Esophagus muscularis mucosa (tissue), 4 donors: ENCODE measurements at regions not wholly inside any gene's neighbourhood (a gene's known extent, or its start where the extent isn't known, plus 50 kb on each side); places are given as distances from the start of the nearest gene placed in this dataset.

ENCODE experiments used
- DNase-seq: peaks from one replicate; pipeline ENCODE4 v3.0.0-alpha.2; 2017; ENCODE audit errors: extremely low spot score
- H3K27ac ChIP-seq, 4 donors: fragments of 200-600 bp; sonication (generic); replicated peaks in 1 of 4; 1 replicate in 3 of 4; 2 replicates in 1 of 4; pipeline ENCODE4 v1.5.1; 2016 to 2019; ENCODE audit warnings: mild to moderate bottlenecking in 1 of 4
- H3K27me3 ChIP-seq, 4 donors: fragments of 200-600 bp; sonication (generic); one replicate each; pipeline versions ENCODE4 v1.5.1 to v1.6.0; 2016 to 2019
- H3K36me3 ChIP-seq, 4 donors: fragments of 200-600 bp; sonication (generic); one replicate each; pipeline ENCODE4 v1.5.1; 2016 to 2019
- H3K4me1 ChIP-seq, 4 donors: fragments of 200-600 bp; sonication (generic); one replicate each; pipeline ENCODE4 v1.5.1; 2016 to 2019
- H3K4me3 ChIP-seq, 4 donors: fragments of 200-600 bp; sonication (generic); 1 replicate in 2 of 4; 2 replicates in 2 of 4; pipeline ENCODE4 v1.5.1; 2016 to 2019; ENCODE audit warnings: mild to moderate bottlenecking in 4 of 4, moderate library complexity in 1 of 4
- H3K9me3 ChIP-seq, 4 donors: fragments of 200-600 bp; sonication (generic); 1 replicate in 3 of 4; 2 replicates in 1 of 4; pipeline ENCODE4 v1.5.1; 2016 to 2019
- EP300 ChIP-seq: sonication (generic); formaldehyde crosslinking; IDR thresholded peaks from one replicate; pipeline ENCODE4 v1.6.1; 2017; ENCODE audit warnings: antibody characterized with exemption
- POLR2A ChIP-seq: fragments of 450-650 bp; IDR thresholded peaks from one replicate; pipeline ENCODE4 v1.6.1; 2017; ENCODE audit warnings: antibody characterized with exemption, moderate library complexity, mild to moderate bottlenecking, low read depth
- POLR2AphosphoS5 ChIP-seq, 2 donors: sonication (generic); formaldehyde crosslinking; IDR thresholded peaks; one replicate each; pipeline ENCODE4 v1.6.1; 2017; ENCODE audit warnings: antibody characterized with exemption in 2 of 2
- WGBS: methylation state at CpG from one replicate; pipeline ENCODE4 v1.1.5; 2018; 5-methylcytosine and 5-hydroxymethylcytosine counted together
- intact Hi-C: fragments of 100-400 bp; cut with DNase I; formaldehyde crosslinking; loops from one replicate; pipeline ENCODE4 v1.15.1; 2023
- TF ChIP-seq, protein P1 (sequence below), 3 experiments: fragments of 200-600 bp in 2 of 3; fragments of 450-650 bp in 1 of 3; sonication (generic) in 2 of 3; IDR thresholded peaks; one replicate each; pipeline ENCODE4 v1.5.1; 2017 to 2019; ENCODE audit warnings: antibody characterized with exemption in 3 of 3, mild to moderate bottlenecking in 2 of 3, moderate library complexity in 1 of 3

DNA sequence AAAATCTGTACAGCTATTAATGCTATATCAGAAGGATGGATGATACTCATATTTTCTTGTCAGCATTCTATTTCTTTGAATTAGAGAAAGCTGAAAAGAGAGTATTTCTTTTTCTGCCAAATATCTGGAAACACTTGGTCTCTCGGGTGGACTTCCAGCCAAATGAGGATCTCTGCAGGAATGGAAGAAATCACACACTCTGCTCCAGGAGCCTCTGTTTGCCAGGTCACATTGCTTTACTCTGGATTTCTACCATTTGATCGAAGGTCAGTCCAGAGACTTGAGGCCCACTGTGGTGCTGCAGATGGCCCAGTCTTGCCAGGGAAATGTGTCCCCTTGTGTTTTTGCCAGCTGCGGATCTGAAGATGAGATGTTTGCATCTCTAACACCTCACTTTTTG is 154.1 kb downstream of the PCSK1 start:
- 77% methylated on average over 3 of the region's 3 CpGs for WGBS

GRCh38 chr5:96275051-96275450 is 158.0 kb downstream of the PCSK1 start:
- Histone ChIP-seq H3K36me3 (no peaks in the 10 kb centered on the region), H3K4me3 (no peak overlapping the region), H3K4me1 (no peaks in the 10 kb centered on the region), H3K9me3 (peaks cover 0 to 4% (median 0%) of the 10 kb centered on the region in 4 donors), H3K27ac (no peak overlapping the region), H3K27me3 (no peaks in the 10 kb centered on the region)
- DNase-seq: no peak
- TF ChIP-seq POLR2AphosphoS5 (IDR thresholded peaks at IDR 0.05) (no peak), EP300 (no peak)
- TF ChIP-seq, protein P1, sequence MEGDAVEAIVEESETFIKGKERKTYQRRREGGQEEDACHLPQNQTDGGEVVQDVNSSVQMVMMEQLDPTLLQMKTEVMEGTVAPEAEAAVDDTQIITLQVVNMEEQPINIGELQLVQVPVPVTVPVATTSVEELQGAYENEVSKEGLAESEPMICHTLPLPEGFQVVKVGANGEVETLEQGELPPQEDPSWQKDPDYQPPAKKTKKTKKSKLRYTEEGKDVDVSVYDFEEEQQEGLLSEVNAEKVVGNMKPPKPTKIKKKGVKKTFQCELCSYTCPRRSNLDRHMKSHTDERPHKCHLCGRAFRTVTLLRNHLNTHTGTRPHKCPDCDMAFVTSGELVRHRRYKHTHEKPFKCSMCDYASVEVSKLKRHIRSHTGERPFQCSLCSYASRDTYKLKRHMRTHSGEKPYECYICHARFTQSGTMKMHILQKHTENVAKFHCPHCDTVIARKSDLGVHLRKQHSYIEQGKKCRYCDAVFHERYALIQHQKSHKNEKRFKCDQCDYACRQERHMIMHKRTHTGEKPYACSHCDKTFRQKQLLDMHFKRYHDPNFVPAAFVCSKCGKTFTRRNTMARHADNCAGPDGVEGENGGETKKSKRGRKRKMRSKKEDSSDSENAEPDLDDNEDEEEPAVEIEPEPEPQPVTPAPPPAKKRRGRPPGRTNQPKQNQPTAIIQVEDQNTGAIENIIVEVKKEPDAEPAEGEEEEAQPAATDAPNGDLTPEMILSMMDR (IDR thresholded peaks at IDR 0.05): no peak
- intact Hi-C loops: no loop called here
- WGBS: 90% methylated on average over 3 of the region's 3 CpGs

More for the DNA sequence above, 154.1 kb downstream of the PCSK1 start:
- Histone ChIP-seq H3K36me3 (no peaks in the 10 kb centered on the region), H3K9me3 (no peaks in the 10 kb centered on the region), H3K27ac (no peak overlapping the region), H3K4me1 (no peaks in the 10 kb centered on the region), H3K4me3 (no peak overlapping the region), H3K27me3 (no peaks in the 10 kb centered on the region)
- intact Hi-C loops: no loop called here
- TF ChIP-seq POLR2AphosphoS5 (IDR thresholded peaks at IDR 0.05): no peak
- TF ChIP-seq POLR2A: no peak
- TF ChIP-seq, protein P1 (IDR thresholded peaks at IDR 0.05): no peak
- no peak for TF ChIP-seq EP300
- no peak for DNase-seq

GRCh38 chr5:96265487-96265886 is 167.6 kb downstream of the PCSK1 start:
- DNase-seq: no peak
- 93% methylated on average over 1 of the region's 1 CpG for WGBS

GRCh38 chr5:96264047-96264446 is 169.0 kb downstream of the PCSK1 start:
- H3K27me3 ChIP-seq: no peaks in the 10 kb centered on the region

More at GRCh38 chr5:96265487-96265886, 167.6 kb downstream of the PCSK1 start:
- Histone ChIP-seq H3K27me3 (no peaks in the 10 kb centered on the region), H3K36me3 (no peaks in the 10 kb centered on the region), H3K27ac (no peak overlapping the region), H3K4me3 (no peak overlapping the region), H3K4me1 (no peaks in the 10 kb centered on the region), H3K9me3 (peaks cover 0 to 10% (median 2%) of the 10 kb centered on the region in 4 donors)
- intact Hi-C loops: no loop called here
- TF ChIP-seq EP300 (no peak), POLR2A (no peak), POLR2AphosphoS5 (IDR thresholded peaks at IDR 0.05) (no peak)
- TF ChIP-seq, protein P1 (IDR thresholded peaks at IDR 0.05): no peak

DNA sequence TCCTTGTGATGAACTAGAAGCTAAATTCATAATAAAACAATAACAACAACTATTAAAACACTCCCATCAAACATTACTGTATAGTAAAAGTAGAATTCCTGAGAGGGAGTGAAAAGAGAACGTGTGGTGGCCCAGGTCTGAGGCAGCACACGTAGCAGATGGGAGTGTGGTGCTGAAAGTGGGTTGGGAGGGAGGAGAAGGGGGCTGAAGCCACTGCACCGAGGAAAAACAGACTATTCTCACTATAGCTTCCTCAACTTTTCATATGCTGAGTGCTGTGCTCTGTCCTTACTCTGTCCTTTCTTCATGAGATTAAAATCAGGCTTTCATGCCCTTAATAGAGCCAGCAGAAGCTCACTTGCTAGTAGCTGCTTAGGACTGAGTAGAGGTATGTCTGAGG is 170.9 kb downstream of the PCSK1 start:
- Histone ChIP-seq H3K27ac (no peak overlapping the region), H3K36me3 (no peaks in the 10 kb centered on the region), H3K27me3 (no peaks in the 10 kb centered on the region), H3K9me3 (peaks cover 0 to 6% (median 0%) of the 10 kb centered on the region in 4 donors), H3K4me3 (no peak overlapping the region), H3K4me1 (peaks cover 5 to 13% (median 11%) of the 10 kb centered on the region in 4 donors)
- TF ChIP-seq POLR2A: no peak
- TF ChIP-seq EP300: no peak
- TF ChIP-seq, protein P1 (IDR thresholded peaks at IDR 0.05): no peak
- intact Hi-C loops: no loop called here
- DNase-seq: no peak
- WGBS: 41% methylated on average over 3 of the region's 3 CpGs

More at GRCh38 chr5:96264047-96264446, 169.0 kb downstream of the PCSK1 start:
- Histone ChIP-seq H3K27ac (no peak overlapping the region), H3K4me3 (no peak overlapping the region), H3K4me1 (peaks cover 1 to 7% (median 6%) of the 10 kb centered on the region in 4 donors), H3K9me3 (peaks cover 0 to 10% (median 0%) of the 10 kb centered on the region in 4 donors), H3K36me3 (no peaks in the 10 kb centered on the region)
- no peak for DNase-seq
- intact Hi-C loops: no loop called here
- WGBS: 80% methylated on average over 3 of the region's 3 CpGs
- TF ChIP-seq POLR2A: no peak
- no peak for TF ChIP-seq POLR2AphosphoS5 (IDR thresholded peaks at IDR 0.05)
